ENCODE measurements at regions not wholly inside any gene's neighbourhood (a gene's known extent, or its start where the extent isn't known, plus 50 kb on each side); places are given as distances from the start of the nearest gene placed in this dataset.

GRCh38 chr4:152195888-152196287 lies 340.0 kb downstream of the FBXW7 start:
- Histone ChIP-seq H3K36me3 (ENCODE audit: low read depth) (no peaks in the 10 kb centered on the region), H3K4me3 (no peak overlapping the region), H3K4me1 (ENCODE audit: low read depth) (no peaks in the 10 kb centered on the region), H3K9me3 (no peaks in the 10 kb centered on the region)
- DNase-seq (no peak), ATAC-seq (no peak)
- no peak for TF ChIP-seq CTCF (IDR thresholded peaks at IDR 0.05)
- intact Hi-C loops (cut with DNase I, micrococcal nuclease), result no loop called here

GRCh38 chr4:152193059-152193458 lies 342.8 kb downstream of the FBXW7 start:
- Histone ChIP-seq H3K36me3 (ENCODE audit: low read depth) (no peaks in the 10 kb centered on the region), H3K4me1 (ENCODE audit: low read depth) (no peaks in the 10 kb centered on the region), H3K4me3 (no peak overlapping the region), H3K9me3 (no peaks in the 10 kb centered on the region)
- ATAC-seq (no peak), DNase-seq (no peak)
- TF ChIP-seq CTCF (IDR thresholded peaks at IDR 0.05), result no peak
- intact Hi-C loops (cut with DNase I, micrococcal nuclease), result no loop called here

- TF ChIP-seq CTCF (IDR thresholded peaks at IDR 0.05), result no peak
- Histone ChIP-seq H3K4me3 (no peak overlapping the region), H3K4me1 (ENCODE audit: low read depth) (no peaks in the 10 kb centered on the region), H3K9me3 (no peaks in the 10 kb centered on the region), H3K36me3 (ENCODE audit: low read depth) (no peaks in the 10 kb centered on the region)
- intact Hi-C loops (cut with DNase I, micrococcal nuclease), result no loop called here
- no peak for DNase-seq
- ATAC-seq, result no peak
These were observed 345.0 kb downstream of the FBXW7 start for GRCh38 chr4:152190907-152191306.

GRCh38 chr4:152189451-152190179 lies 346.3 kb downstream of the FBXW7 start:
- no peaks in the 10 kb centered on the region for H3K4me1 ChIP-seq (ENCODE audit: low read depth)
- TF ChIP-seq CTCF (IDR thresholded peaks at IDR 0.05), result no peak
- no peaks in the 10 kb centered on the region for H3K36me3 ChIP-seq (ENCODE audit: low read depth)
- intact Hi-C loops (cut with DNase I, micrococcal nuclease), result no loop called here
- DNase-seq, result no peak
- H3K4me3 ChIP-seq, result no peak overlapping the region
- H3K9me3 ChIP-seq, result no peaks in the 10 kb centered on the region
- ATAC-seq, result no peak

GRCh38 chr4:152188801-152189200 lies 347.1 kb downstream of the FBXW7 start:
- no peaks in the 10 kb centered on the region for H3K36me3 ChIP-seq (ENCODE audit: low read depth)
- intact Hi-C loops (cut with DNase I, micrococcal nuclease), result no loop called here
- ATAC-seq (no peak), DNase-seq (no peak)
- TF ChIP-seq CTCF (IDR thresholded peaks at IDR 0.05), result no peak
- no peaks in the 10 kb centered on the region for H3K4me1 ChIP-seq (ENCODE audit: low read depth)
- H3K4me3 ChIP-seq, result no peak overlapping the region
- no peaks in the 10 kb centered on the region for H3K9me3 ChIP-seq

GRCh38 chr4:152187693-152188092 lies 348.2 kb downstream of the FBXW7 start:
- no peak for ATAC-seq
- intact Hi-C loops (cut with DNase I, micrococcal nuclease), result no loop called here
- no peak for TF ChIP-seq CTCF (IDR thresholded peaks at IDR 0.05)
- Histone ChIP-seq H3K9me3 (no peaks in the 10 kb centered on the region), H3K36me3 (ENCODE audit: low read depth) (no peaks in the 10 kb centered on the region), H3K4me3 (no peak overlapping the region), H3K4me1 (ENCODE audit: low read depth) (no peaks in the 10 kb centered on the region)
- DNase-seq, result no peak
